ENCODE measurements at regions not wholly inside any gene's neighbourhood (a gene's known extent, or its start where the extent isn't known, plus 50 kb on each side); places are given as distances from the start of the nearest gene placed in this dataset.

GRCh38 chr6:170053966-170054661 is 236.8 kb downstream of the DLL1 start:
- DNase-seq = no peak

GRCh38 chr6:170052991-170053821 is 237.7 kb downstream of the DLL1 start:
- DNase-seq = no peak

- no peak for DNase-seq
Observed at GRCh38 chr6:170051229-170052172, 239.4 kb downstream of the DLL1 start.

GRCh38 chr6:170050591-170051041 is 240.3 kb downstream of the DLL1 start:
- no peak for DNase-seq

- DNase-seq = no peak
Observed at GRCh38 chr6:170049641-170050561, 241.0 kb downstream of the DLL1 start.

- no peak for DNase-seq
Observed at GRCh38 chr6:170048615-170049256, 242.1 kb downstream of the DLL1 start.

- DNase-seq = no peak
Observed at GRCh38 chr6:170047823-170048222, 243.1 kb downstream of the DLL1 start.

- no peak for DNase-seq
Observed at GRCh38 chr6:170046791-170047626, 243.9 kb downstream of the DLL1 start.

GRCh38 chr6:170045981-170046667 is 244.8 kb downstream of the DLL1 start:
- no peak for DNase-seq

- no peak for DNase-seq
Observed at GRCh38 chr6:170045563-170045960, 245.3 kb downstream of the DLL1 start.

GRCh38 chr6:170044836-170045562 is 245.9 kb downstream of the DLL1 start:
- no peak for DNase-seq

GRCh38 chr6:170043881-170044790 is 246.7 kb downstream of the DLL1 start:
- DNase-seq = no peak

GRCh38 chr6:170043150-170043819 is 247.6 kb downstream of the DLL1 start:
- DNase-seq = no peak

- DNase-seq = no peak
Observed at GRCh38 chr6:170042596-170043118, 248.2 kb downstream of the DLL1 start.

GRCh38 chr6:170042123-170042522 is 248.8 kb downstream of the DLL1 start:
- DNase-seq = no peak

GRCh38 chr6:170041526-170041925 is 249.4 kb downstream of the DLL1 start:
- no peak for DNase-seq

- no peak for DNase-seq
Observed at GRCh38 chr6:170040906-170041305, 250.0 kb downstream of the DLL1 start.

Measured in hematopoietic multipotent progenitor cell treated with erythropoietin and hydrocortisone succinate and interleukin-3 and kit ligand, for 8 days (in vitro differentiated cells).